Vagina (tissue), 2 donors: ENCODE measurements at regions not wholly inside any gene's neighbourhood (a gene's known extent, or its start where the extent isn't known, plus 50 kb on each side); places are given as distances from the start of the nearest gene placed in this dataset.

Source experiments
- CTCF ChIP-seq, 3 experiments: fragments of 450-650 bp in 2 of 3; fragments of 200-600 bp in 1 of 3; sonication (generic) in 1 of 3; IDR thresholded peaks; one replicate each; pipeline ENCODE4 v1.5.1; 2017 to 2019; ENCODE audit warnings: antibody characterized with exemption in 3 of 3, mild to moderate bottlenecking in 2 of 3, moderate library complexity in 2 of 3
- POLR2A ChIP-seq, 2 donors: fragments of 450-650 bp; IDR thresholded peaks; one replicate each; pipeline ENCODE4 v1.6.1; 2017; ENCODE audit warnings: antibody characterized with exemption in 2 of 2, mild to moderate bottlenecking in 2 of 2, moderate library complexity in 2 of 2
- POLR2AphosphoS5 ChIP-seq, 2 donors: sonication (generic); formaldehyde crosslinking; IDR thresholded peaks; one replicate each; pipeline ENCODE4 v1.9.0; 2017; ENCODE audit warnings: antibody characterized with exemption in 2 of 2, mild to moderate bottlenecking in 2 of 2, low read depth in 1 of 2; ENCODE audit not compliant: insufficient read depth in 1 of 2

- peak in 1 of 3 experiments; percentile 58 for TF ChIP-seq CTCF (IDR thresholded peaks at IDR 0.05)
- no peak for TF ChIP-seq POLR2A (IDR thresholded peaks at IDR 0.05)
- no peak for TF ChIP-seq POLR2AphosphoS5 (IDR thresholded peaks at IDR 0.05; ENCODE audit: insufficient read depth in 1 of 2, low read depth in 1 of 2)
These were observed 358.6 kb downstream of the DUSP6 start for GRCh38 chr12:88993651-88994050.
